Gastroesophageal sphincter (tissue), 4 donors: ENCODE measurements at regions not wholly inside any gene's neighbourhood (a gene's known extent, or its start where the extent isn't known, plus 50 kb on each side); places are given as distances from the start of the nearest gene placed in this dataset.

ENCODE experiments used
- ATAC-seq: fragments of 150-250 bp; one replicate; pipeline ENCODE4 v1.9.1; 2016; ENCODE audit warnings: mild to moderate bottlenecking, moderate library complexity
- H3K27ac ChIP-seq, 4 donors: fragments of 200-600 bp; sonication (generic) in 3 of 4; 1 replicate in 3 of 4; 2 replicates in 1 of 4; pipeline ENCODE4 v1.5.1; 2016 to 2019
- H3K27me3 ChIP-seq: fragments of 200-600 bp; sonication (generic); one replicate; pipeline ENCODE4 v1.5.1; 2019
- H3K36me3 ChIP-seq, 2 donors: fragments of 200-600 bp; sonication (generic); one replicate each; pipeline ENCODE4 v1.5.1; 2019; ENCODE audit warnings: control low read depth in 1 of 2
- H3K4me1 ChIP-seq, 3 donors: fragments of 200-600 bp; sonication (generic); 1 replicate in 2 of 3; 2 replicates in 1 of 3; pipeline ENCODE4 v1.5.1; 2016 to 2019; ENCODE audit warnings: control low read depth in 2 of 3
- H3K4me3 ChIP-seq, 2 donors: fragments of 200-600 bp; sonication (generic); one replicate each; pipeline ENCODE4 v1.5.1; 2019; ENCODE audit warnings: mild to moderate bottlenecking in 1 of 2, moderate library complexity in 1 of 2
- H3K9me3 ChIP-seq, 3 donors: fragments of 200-600 bp; sonication (generic); one replicate each; pipeline ENCODE4 v1.5.1; 2017 to 2019; ENCODE audit warnings: control low read depth in 2 of 3
- EP300 ChIP-seq: sonication (generic); formaldehyde crosslinking; IDR thresholded peaks from one replicate; pipeline ENCODE4 v1.6.1; 2017; ENCODE audit warnings: antibody characterized with exemption, mild to moderate bottlenecking
- POLR2A ChIP-seq, 2 donors: fragments of 450-650 bp; IDR thresholded peaks; one replicate each; pipeline ENCODE4 v1.6.1; 2017; ENCODE audit warnings: antibody characterized with exemption in 2 of 2, mild to moderate bottlenecking in 2 of 2, moderate library complexity in 1 of 2
- POLR2AphosphoS5 ChIP-seq: sonication (generic); formaldehyde crosslinking; IDR thresholded peaks from one replicate; pipeline ENCODE4 v1.6.1; 2017; ENCODE audit warnings: antibody characterized with exemption
- WGBS, 2 donors: methylation state at CpG; one replicate each; pipeline ENCODE4 v1.1.5; 2018; ENCODE audit warnings: low coverage in 1 of 2; 5-methylcytosine and 5-hydroxymethylcytosine counted together
- TF ChIP-seq, protein P1 (sequence below), 4 experiments: fragments of 200-600 bp in 2 of 4; fragments of 450-650 bp in 2 of 4; sonication (generic) in 1 of 4; IDR thresholded peaks; one replicate each; pipeline ENCODE4 v1.5.1; 2017 to 2019; ENCODE audit warnings: antibody characterized with exemption in 4 of 4, mild to moderate bottlenecking in 2 of 4, moderate library complexity in 2 of 4

DNA sequence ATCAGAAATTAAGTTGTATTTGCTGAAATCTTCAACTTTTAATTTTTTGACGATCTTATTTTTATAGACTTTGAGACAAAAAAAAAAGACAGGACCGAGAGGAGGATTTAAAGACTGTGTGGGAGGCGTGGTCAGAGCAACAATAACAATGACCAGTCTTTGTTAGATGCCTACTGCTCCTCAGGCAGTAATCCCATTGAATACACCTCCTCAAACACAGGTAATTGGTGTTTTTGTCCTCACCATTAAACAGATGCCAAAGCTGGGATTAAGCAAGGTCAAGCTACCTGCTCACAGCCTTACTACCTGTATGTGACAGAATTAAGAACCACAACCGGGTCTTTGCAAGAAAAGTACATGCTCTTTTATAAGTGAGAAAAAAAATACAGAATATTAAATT lies 233.3 kb upstream of the GRAMD2B start:
- 82 to 93% methylated on average over 4 of the region's 4 CpGs for WGBS, 2 donors
- no peak for ATAC-seq
- H3K9me3 ChIP-seq: no peaks in the 10 kb centered on the region

DNA sequence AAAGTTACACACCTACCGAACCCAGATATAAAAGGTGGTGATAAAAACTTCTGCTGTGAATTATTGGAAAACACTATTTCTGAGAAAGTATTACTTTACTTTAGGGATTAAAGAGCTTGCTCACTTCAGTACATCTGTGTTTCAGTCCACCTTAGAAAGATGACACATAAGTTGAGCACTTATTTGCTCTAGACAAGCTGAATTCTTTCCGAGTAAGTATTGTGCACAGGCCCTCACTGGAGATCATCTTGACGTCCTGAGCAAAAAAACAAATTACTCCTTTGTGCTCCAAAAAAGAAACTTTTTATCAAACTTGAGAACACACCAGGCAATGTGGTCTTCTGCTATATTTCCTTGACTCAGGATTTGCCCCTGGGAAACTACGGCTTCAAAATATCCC lies 231.0 kb upstream of the GRAMD2B start:
- TF ChIP-seq, protein P1, sequence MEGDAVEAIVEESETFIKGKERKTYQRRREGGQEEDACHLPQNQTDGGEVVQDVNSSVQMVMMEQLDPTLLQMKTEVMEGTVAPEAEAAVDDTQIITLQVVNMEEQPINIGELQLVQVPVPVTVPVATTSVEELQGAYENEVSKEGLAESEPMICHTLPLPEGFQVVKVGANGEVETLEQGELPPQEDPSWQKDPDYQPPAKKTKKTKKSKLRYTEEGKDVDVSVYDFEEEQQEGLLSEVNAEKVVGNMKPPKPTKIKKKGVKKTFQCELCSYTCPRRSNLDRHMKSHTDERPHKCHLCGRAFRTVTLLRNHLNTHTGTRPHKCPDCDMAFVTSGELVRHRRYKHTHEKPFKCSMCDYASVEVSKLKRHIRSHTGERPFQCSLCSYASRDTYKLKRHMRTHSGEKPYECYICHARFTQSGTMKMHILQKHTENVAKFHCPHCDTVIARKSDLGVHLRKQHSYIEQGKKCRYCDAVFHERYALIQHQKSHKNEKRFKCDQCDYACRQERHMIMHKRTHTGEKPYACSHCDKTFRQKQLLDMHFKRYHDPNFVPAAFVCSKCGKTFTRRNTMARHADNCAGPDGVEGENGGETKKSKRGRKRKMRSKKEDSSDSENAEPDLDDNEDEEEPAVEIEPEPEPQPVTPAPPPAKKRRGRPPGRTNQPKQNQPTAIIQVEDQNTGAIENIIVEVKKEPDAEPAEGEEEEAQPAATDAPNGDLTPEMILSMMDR (IDR thresholded peaks at IDR 0.05): no peak
- TF ChIP-seq POLR2A (IDR thresholded peaks at IDR 0.05) (no peak), EP300 (no peak), POLR2AphosphoS5 (no peak)
- ATAC-seq: no peak
- 75 to 96% methylated on average over 4 of the region's 4 CpGs for WGBS, 2 donors
- Histone ChIP-seq H3K27me3 (no peaks in the 10 kb centered on the region), H3K27ac (no peak overlapping the region), H3K4me1 (peaks cover 0 to 10% (median 0%) of the 10 kb centered on the region in 3 donors), H3K36me3 (no peaks in the 10 kb centered on the region), H3K4me3 (no peak overlapping the region), H3K9me3 (no peaks in the 10 kb centered on the region)

More for the DNA sequence above, 233.3 kb upstream of the GRAMD2B start:
- no peaks in the 10 kb centered on the region for H3K4me1 ChIP-seq
- H3K27ac ChIP-seq: no peak overlapping the region
- H3K4me3 ChIP-seq: no peak overlapping the region
- TF ChIP-seq POLR2A (IDR thresholded peaks at IDR 0.05) (no peak), POLR2AphosphoS5 (no peak), EP300 (no peak)
- TF ChIP-seq, protein P1 (IDR thresholded peaks at IDR 0.05): no peak
- no peaks in the 10 kb centered on the region for H3K27me3 ChIP-seq
- H3K36me3 ChIP-seq: no peaks in the 10 kb centered on the region

DNA sequence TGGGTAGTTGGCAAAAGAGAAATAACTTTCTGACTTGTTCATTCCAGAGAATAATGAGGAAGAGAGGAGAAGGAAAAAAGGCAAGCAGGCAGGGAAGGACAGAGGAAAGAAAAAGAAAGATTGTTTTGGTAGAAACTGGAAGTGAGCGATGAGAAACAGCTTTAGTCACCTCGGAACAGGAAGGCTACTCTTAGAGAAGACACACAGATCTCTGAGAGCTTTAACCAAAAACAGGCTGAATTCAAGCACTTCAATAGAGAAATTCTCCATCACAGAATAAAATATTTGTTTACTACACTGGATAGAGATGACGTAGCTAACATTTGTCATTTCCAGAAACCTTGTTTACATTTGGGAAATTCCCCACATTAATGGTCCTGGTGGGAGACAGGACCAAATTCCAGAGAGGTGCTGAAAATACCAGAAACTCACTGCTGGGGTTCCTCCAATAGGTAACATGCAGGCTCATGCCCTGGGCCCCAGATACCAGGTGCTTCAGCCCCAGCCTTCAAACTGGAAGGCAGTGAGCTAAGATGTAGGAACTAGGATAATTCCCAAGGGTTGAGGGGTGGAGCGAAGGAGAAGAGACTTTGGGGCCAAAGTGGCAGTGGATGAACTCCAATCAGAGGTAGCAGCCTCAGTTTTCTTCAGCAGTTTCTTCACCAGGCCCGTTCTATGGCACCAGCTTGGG lies 227.7 kb upstream of the GRAMD2B start:
- ATAC-seq: no peak
- Histone ChIP-seq H3K27ac (no peak overlapping the region), H3K36me3 (no peaks in the 10 kb centered on the region), H3K9me3 (no peaks in the 10 kb centered on the region), H3K4me3 (no peak overlapping the region), H3K4me1 (peaks cover 0 to 10% (median 0%) of the 10 kb centered on the region in 3 donors), H3K27me3 (no peaks in the 10 kb centered on the region)
- TF ChIP-seq, protein P1 (IDR thresholded peaks at IDR 0.05): no peak
- no peak for TF ChIP-seq POLR2AphosphoS5
- TF ChIP-seq EP300: no peak
- no peak for TF ChIP-seq POLR2A (IDR thresholded peaks at IDR 0.05)
- WGBS, 2 donors: 17 to 56% methylated on average over 3 to 5 of the region's 5 CpGs

DNA sequence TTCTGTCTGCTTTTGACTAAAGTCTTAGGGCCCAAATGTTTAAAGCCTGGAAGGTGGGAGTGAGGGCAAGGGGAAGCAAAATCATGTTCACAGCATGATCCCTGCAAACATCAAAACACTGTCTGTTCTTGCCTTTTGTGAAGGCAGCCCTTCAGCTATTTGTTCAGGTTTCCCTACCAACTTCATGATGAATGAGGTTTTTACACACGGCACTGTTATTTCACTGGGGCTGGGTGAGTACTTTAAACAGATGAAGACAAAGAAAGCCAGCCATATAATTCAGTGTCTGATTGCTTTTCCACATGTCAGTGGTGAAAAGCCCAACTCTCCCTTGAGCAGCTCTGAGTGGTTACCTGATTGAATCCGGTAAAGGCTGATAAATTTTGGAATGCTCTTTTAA lies 224.7 kb upstream of the GRAMD2B start:
- 52 to 58% methylated on average over 2 of the region's 2 CpGs for whole genome bisulfite sequencing, 2 donors
- no peak overlapping the region for H3K4me3 ChIP-seq
- no peak for ATAC-seq
- H3K27me3 ChIP-seq: no peaks in the 10 kb centered on the region
- H3K27ac ChIP-seq: no peak overlapping the region
- no peaks in the 10 kb centered on the region for H3K9me3 ChIP-seq
- peaks cover 0 to 10% (median 0%) of the 10 kb centered on the region in 3 donors for H3K4me1 ChIP-seq
- no peaks in the 10 kb centered on the region for H3K36me3 ChIP-seq
- TF ChIP-seq EP300: no peak
- no peak for TF ChIP-seq POLR2A (IDR thresholded peaks at IDR 0.05)
- TF ChIP-seq, protein P1 (IDR thresholded peaks at IDR 0.05): no peak
- TF ChIP-seq POLR2AphosphoS5: no peak

DNA sequence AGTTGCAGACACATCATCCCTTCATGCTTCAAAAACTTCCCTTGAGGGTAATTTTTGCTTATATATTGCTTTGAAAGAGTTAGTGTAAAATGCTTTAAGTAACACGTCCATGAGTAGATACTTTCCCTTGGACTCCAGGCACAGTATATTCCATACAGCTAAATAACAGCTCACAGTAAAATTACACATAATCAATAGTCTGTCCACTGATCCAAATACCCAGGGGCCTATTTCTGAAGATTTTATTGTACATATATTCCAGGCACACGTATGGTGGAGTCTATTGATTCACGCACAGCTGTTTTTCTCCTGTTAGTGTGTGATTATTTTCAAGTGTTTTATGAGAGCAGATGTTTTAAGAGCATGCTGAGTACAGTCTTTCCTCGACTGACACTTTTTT lies 223.7 kb upstream of the GRAMD2B start:
- WGBS, 2 donors: 84 to 87% methylated on average over 4 of the region's 4 CpGs
- no peaks in the 10 kb centered on the region for H3K27me3 ChIP-seq

More for the DNA sequence above, 223.7 kb upstream of the GRAMD2B start:
- Histone ChIP-seq H3K4me3 (no peak overlapping the region), H3K4me1 (peaks cover 0 to 10% (median 0%) of the 10 kb centered on the region in 3 donors), H3K36me3 (no peaks in the 10 kb centered on the region), H3K27ac (no peak overlapping the region), H3K9me3 (no peaks in the 10 kb centered on the region)
- no peak for ATAC-seq
- TF ChIP-seq EP300: no peak
- TF ChIP-seq, protein P1 (IDR thresholded peaks at IDR 0.05): no peak
- no peak for TF ChIP-seq POLR2A (IDR thresholded peaks at IDR 0.05)
- no peak for TF ChIP-seq POLR2AphosphoS5
